ENCODE measurements at regions not wholly inside any gene's neighbourhood (a gene's known extent, or its start where the extent isn't known, plus 50 kb on each side); places are given as distances from the start of the nearest gene placed in this dataset.
A peak's percentile ranks its signal among the peaks of the same experiment; 100 is the strongest.

DNA sequence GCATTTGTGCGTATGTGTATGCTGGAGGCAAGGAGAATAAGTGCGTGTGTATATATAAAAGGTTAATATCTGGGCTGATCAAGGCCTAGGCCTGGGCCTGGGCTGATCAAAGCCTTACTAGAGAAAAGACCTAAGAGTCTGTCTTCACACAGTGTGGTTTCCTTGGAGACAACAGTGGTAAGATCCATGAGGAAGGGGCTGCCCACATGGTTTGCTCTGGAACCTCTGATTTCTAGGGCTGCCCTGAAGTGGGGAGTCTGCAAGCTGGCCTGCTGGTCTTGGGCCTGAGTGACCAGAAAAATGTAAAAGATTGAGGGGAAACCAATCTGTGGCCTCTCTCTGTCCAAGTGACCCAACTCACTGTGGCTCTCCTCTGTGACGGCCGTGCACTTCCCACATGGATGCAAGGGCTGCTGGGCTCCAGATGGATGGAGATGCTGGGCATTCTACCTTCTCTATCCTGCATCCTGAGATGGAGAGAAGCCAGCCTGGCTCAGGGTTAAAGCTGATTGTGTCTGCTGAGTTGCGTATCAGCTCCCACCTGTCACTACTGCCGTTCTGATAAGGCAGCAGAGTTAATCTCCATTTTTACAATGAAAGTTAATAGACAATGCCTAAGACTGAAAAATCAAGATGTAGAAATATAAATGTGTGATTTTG lies 90.3 kb upstream of the NXT1 start:
- Histone ChIP-seq H3K9ac (ENCODE audit: low read depth, low read length, poor library complexity) (no peak overlapping the region), H2BK12ac (ENCODE audit: low read length) (no peak overlapping the region), H2BK15ac (ENCODE audit: low read length) (no peak overlapping the region), H2AFZ (ENCODE audit: low read length) (no peak overlapping the region), H2AK5ac (ENCODE audit: low read depth, low read length) (no peak overlapping the region), H2BK5ac (ENCODE audit: low read length) (no peak overlapping the region), H3K4ac (ENCODE audit: low read length) (no peak overlapping the region), H3K18ac (ENCODE audit: low read length) (peak overlapping the region; percentile 42), H3K4me2 (ENCODE audit: insufficient read depth, low read length, poor library complexity, severe bottlenecking) (no peak overlapping the region), H3K4me1 (ENCODE audit: control insufficient read depth in 2 of 2, insufficient read depth in 1 of 2, low read depth in 1 of 2, low read length in 2 of 2) (peaks cover 4 to 20% of the 10 kb centered on the region in 2 donors), H3K9me3 (replicated peaks in 1 of 2; ENCODE audit: control insufficient read depth in 2 of 2, insufficient read depth in 1 of 2, low read depth in 1 of 2, low read length in 2 of 2) (peaks cover 0 to 4% of the 10 kb centered on the region in 2 donors), H3K14ac (ENCODE audit: low read length) (no peak overlapping the region), H2BK120ac (ENCODE audit: low read depth, low read length) (no peak overlapping the region), H3K36me3 (replicated peaks in 1 of 2; ENCODE audit: control insufficient read depth in 2 of 2, insufficient read depth in 2 of 2, low read length in 2 of 2) (no peaks in the 10 kb centered on the region), H3K27me3 (ENCODE audit: control insufficient read depth in 3 of 3, insufficient read depth in 3 of 3, low read depth in 1 of 3, low read length in 3 of 3) (peaks cover 0 to 5% (median 0%) of the 10 kb centered on the region in 3 experiments), H3K79me1 (ENCODE audit: low read depth, low read length) (no peaks in the 10 kb centered on the region), H3K4me3 (ENCODE audit: low read length in 2 of 2) (no peak overlapping the region), H3K27ac (replicated peaks; ENCODE audit: low read length) (no peak overlapping the region), H4K8ac (ENCODE audit: low read depth, low read length) (no peak overlapping the region), H3K23ac (ENCODE audit: low read depth, low read length, poor library complexity) (peak overlapping the region; percentile 68), H4K91ac (ENCODE audit: low read depth, low read length, poor library complexity) (no peak overlapping the region)
- no peak for DNase-seq (ENCODE audit: low spot score)
- WGBS, 2 donors (ENCODE audit: extremely low coverage in 2 of 2, insufficient read length in 2 of 2, insufficient replicate concordance in 1 of 2): no CpG with 5 or more reads among the region's 6 CpGs

DNA sequence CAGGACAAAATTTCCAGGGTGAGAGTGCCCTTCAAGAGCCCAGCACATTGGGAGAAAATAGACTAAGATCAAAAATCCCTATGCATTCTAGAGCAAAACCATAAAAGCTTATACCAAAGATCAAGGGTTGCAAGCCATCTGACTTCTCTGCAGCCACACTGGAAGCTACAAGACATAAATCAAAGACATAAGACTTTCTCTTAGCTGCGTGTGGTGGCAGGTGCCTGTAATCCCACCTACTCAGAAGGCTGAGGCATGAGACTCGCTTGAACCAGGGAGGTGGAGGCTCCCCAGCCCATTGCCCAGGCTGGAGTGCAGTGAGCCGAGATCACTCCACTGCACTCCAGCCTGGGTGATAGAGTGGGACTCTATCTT lies 91.9 kb upstream of the NXT1 start:
- H2AK5ac ChIP-seq (ENCODE audit: low read depth, low read length): no peak overlapping the region
- no peaks in the 10 kb centered on the region for H3K36me3 ChIP-seq (replicated peaks in 1 of 2; ENCODE audit: control insufficient read depth in 2 of 2, insufficient read depth in 2 of 2, low read length in 2 of 2)
- H3K4me1 ChIP-seq (ENCODE audit: control insufficient read depth in 2 of 2, insufficient read depth in 1 of 2, low read depth in 1 of 2, low read length in 2 of 2): peaks cover 4 to 23% of the 10 kb centered on the region in 2 donors
- no peak overlapping the region for H2BK5ac ChIP-seq (ENCODE audit: low read length)
- no peak overlapping the region for H2BK15ac ChIP-seq (ENCODE audit: low read length)
- H3K4me3 ChIP-seq (ENCODE audit: low read length in 2 of 2): no peak overlapping the region
- no peak for DNase-seq (ENCODE audit: low spot score)
- no peak overlapping the region for H3K4ac ChIP-seq (ENCODE audit: low read length)
- H2AFZ ChIP-seq (ENCODE audit: low read length): no peak overlapping the region
- no peak overlapping the region for H3K27ac ChIP-seq (replicated peaks; ENCODE audit: low read length)
- no peak overlapping the region for H2BK12ac ChIP-seq (ENCODE audit: low read length)
- no peak overlapping the region for H4K91ac ChIP-seq (ENCODE audit: low read depth, low read length, poor library complexity)
- H3K9me3 ChIP-seq (replicated peaks in 1 of 2; ENCODE audit: control insufficient read depth in 2 of 2, insufficient read depth in 1 of 2, low read depth in 1 of 2, low read length in 2 of 2): peaks cover 0 to 4% of the 10 kb centered on the region in 2 donors
- H3K23ac ChIP-seq (ENCODE audit: low read depth, low read length, poor library complexity): no peak overlapping the region
- H3K4me2 ChIP-seq (ENCODE audit: insufficient read depth, low read length, poor library complexity, severe bottlenecking): no peak overlapping the region
- H3K14ac ChIP-seq (ENCODE audit: low read length): no peak overlapping the region
- H3K27me3 ChIP-seq (ENCODE audit: control insufficient read depth in 3 of 3, insufficient read depth in 3 of 3, low read depth in 1 of 3, low read length in 3 of 3): peaks cover 0 to 6% (median 0%) of the 10 kb centered on the region in 3 experiments
- H3K79me1 ChIP-seq (ENCODE audit: low read depth, low read length): no peaks in the 10 kb centered on the region
- H3K9ac ChIP-seq (ENCODE audit: low read depth, low read length, poor library complexity): no peak overlapping the region
- no peak overlapping the region for H2BK120ac ChIP-seq (ENCODE audit: low read depth, low read length)
- H4K8ac ChIP-seq (ENCODE audit: low read depth, low read length): no peak overlapping the region
- no CpG with 5 or more reads among the region's 3 CpGs for WGBS, 2 donors (ENCODE audit: extremely low coverage in 2 of 2, insufficient read length in 2 of 2, insufficient replicate concordance in 1 of 2)
- H3K18ac ChIP-seq (ENCODE audit: low read length): no peak overlapping the region

DNA sequence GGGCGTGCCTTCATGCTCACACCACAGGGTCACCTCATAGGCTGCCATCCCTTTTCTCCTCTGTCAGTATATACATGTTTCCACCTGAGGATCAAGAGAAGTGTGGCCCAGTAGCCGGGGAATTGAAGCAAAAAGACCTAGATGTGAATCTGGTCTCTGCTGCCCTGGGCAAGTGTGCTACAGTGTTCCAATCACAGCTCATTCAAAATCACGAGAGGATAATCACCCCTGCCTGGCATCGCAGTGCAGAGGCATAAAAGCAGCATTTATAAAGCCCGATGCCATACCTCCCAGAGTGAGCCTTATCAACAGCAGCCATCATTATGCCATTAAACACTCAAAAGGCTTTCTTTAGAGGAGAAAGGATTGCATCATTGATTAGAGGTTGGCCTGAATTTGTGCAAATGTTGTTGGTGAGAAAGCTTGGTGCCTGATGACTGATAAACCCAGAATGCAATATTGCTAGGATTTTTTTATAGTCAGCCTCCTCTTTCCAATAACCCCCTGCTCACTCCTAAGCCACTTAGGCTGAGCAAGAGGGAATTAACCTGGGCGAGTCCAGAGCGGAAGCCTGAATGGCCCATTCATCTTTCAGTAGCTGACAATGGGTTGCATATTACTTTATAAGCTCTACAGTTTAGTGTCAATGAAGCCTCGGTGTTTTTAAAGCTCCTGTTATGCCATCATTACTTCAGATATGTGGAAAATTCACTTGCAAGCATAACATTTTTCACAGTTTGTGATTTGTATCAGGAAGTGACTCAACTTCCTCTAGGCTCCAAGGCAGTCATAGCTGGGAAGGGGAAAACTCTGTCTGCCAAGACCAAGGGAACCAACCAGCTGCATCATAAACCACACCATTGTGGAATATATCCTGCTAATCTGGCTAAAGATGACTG lies 92.5 kb upstream of the NXT1 start:
- no peak overlapping the region for H2BK5ac ChIP-seq (ENCODE audit: low read length)
- no peak overlapping the region for H3K23ac ChIP-seq (ENCODE audit: low read depth, low read length, poor library complexity)
- H3K9me3 ChIP-seq (replicated peaks in 1 of 2; ENCODE audit: control insufficient read depth in 2 of 2, insufficient read depth in 1 of 2, low read depth in 1 of 2, low read length in 2 of 2): no peaks in the 10 kb centered on the region
- no peak overlapping the region for H4K8ac ChIP-seq (ENCODE audit: low read depth, low read length)
- H3K27ac ChIP-seq (replicated peaks; ENCODE audit: low read length): no peak overlapping the region
- no peak for DNase-seq (ENCODE audit: low spot score)
- H4K91ac ChIP-seq (ENCODE audit: low read depth, low read length, poor library complexity): no peak overlapping the region
- no peak overlapping the region for H3K4ac ChIP-seq (ENCODE audit: low read length)
- H3K4me3 ChIP-seq (ENCODE audit: low read length in 2 of 2): no peak overlapping the region
- no peak overlapping the region for H3K18ac ChIP-seq (ENCODE audit: low read length)
- no peaks in the 10 kb centered on the region for H3K79me1 ChIP-seq (ENCODE audit: low read depth, low read length)
- peaks cover 0 to 6% (median 0%) of the 10 kb centered on the region in 3 experiments for H3K27me3 ChIP-seq (ENCODE audit: control insufficient read depth in 3 of 3, insufficient read depth in 3 of 3, low read depth in 1 of 3, low read length in 3 of 3)
- H2AFZ ChIP-seq (ENCODE audit: low read length): no peak overlapping the region
- H3K4me1 ChIP-seq (ENCODE audit: control insufficient read depth in 2 of 2, insufficient read depth in 1 of 2, low read depth in 1 of 2, low read length in 2 of 2): peaks cover 4 to 23% of the 10 kb centered on the region in 2 donors
- no peak overlapping the region for H2AK5ac ChIP-seq (ENCODE audit: low read depth, low read length)
- H3K9ac ChIP-seq (ENCODE audit: low read depth, low read length, poor library complexity): no peak overlapping the region
- H3K36me3 ChIP-seq (replicated peaks in 1 of 2; ENCODE audit: control insufficient read depth in 2 of 2, insufficient read depth in 2 of 2, low read length in 2 of 2): no peaks in the 10 kb centered on the region
- no peak overlapping the region for H2BK15ac ChIP-seq (ENCODE audit: low read length)
- H3K14ac ChIP-seq (ENCODE audit: low read length): no peak overlapping the region
- no CpG with 5 or more reads among the region's 8 CpGs for WGBS, 2 donors (ENCODE audit: extremely low coverage in 2 of 2, insufficient read length in 2 of 2, insufficient replicate concordance in 1 of 2)
- no peak overlapping the region for H3K4me2 ChIP-seq (ENCODE audit: insufficient read depth, low read length, poor library complexity, severe bottlenecking)
- H2BK12ac ChIP-seq (ENCODE audit: low read length): no peak overlapping the region
- no peak overlapping the region for H2BK120ac ChIP-seq (ENCODE audit: low read depth, low read length)

DNA sequence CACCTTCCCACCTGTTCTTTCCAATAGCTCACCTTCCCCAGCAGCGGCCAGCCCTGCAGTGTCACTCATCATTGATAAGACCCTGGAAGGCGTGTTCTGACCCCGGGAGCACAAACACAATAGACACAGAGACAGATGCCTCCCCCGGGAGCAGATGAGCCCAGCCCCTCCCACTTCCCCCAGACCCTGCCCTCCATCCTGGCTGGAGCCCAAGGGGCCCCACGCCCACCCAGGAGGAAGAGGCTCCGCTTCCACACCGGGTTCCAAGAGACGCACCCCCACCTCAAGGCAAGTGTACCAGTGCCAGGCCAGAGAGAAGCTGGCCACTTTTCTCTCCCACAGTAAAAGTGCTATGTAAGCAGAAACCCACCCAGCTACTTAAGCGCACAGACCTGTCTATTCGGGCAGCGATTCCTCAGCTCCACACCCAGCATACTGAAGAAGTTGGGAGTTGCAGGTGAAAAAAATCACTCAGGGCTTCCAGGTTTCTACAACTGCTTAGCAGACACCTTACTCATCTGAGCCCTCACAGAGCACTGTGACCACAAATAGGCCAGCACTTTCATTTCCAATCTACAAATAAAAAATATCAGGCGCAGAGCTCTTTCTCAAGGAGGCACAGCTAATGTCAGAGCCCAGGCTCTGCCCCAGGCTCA lies 93.4 kb upstream of the NXT1 start:
- H2BK15ac ChIP-seq (ENCODE audit: low read length): no peak overlapping the region
- no peak overlapping the region for H3K27ac ChIP-seq (replicated peaks; ENCODE audit: low read length)
- no peak overlapping the region for H2AK5ac ChIP-seq (ENCODE audit: low read depth, low read length)
- no peak overlapping the region for H3K23ac ChIP-seq (ENCODE audit: low read depth, low read length, poor library complexity)
- H3K4me3 ChIP-seq (ENCODE audit: low read length in 2 of 2): no peak overlapping the region
- H3K4me2 ChIP-seq (ENCODE audit: insufficient read depth, low read length, poor library complexity, severe bottlenecking): no peak overlapping the region
- H3K36me3 ChIP-seq (replicated peaks in 1 of 2; ENCODE audit: control insufficient read depth in 2 of 2, insufficient read depth in 2 of 2, low read length in 2 of 2): no peaks in the 10 kb centered on the region
- H3K27me3 ChIP-seq (ENCODE audit: control insufficient read depth in 3 of 3, insufficient read depth in 3 of 3, low read depth in 1 of 3, low read length in 3 of 3): peaks cover 0 to 6% (median 0%) of the 10 kb centered on the region in 3 experiments
- no peaks in the 10 kb centered on the region for H3K79me1 ChIP-seq (ENCODE audit: low read depth, low read length)
- no peak overlapping the region for H2AFZ ChIP-seq (ENCODE audit: low read length)
- no peak for DNase-seq (ENCODE audit: low spot score)
- H2BK12ac ChIP-seq (ENCODE audit: low read length): no peak overlapping the region
- H2BK120ac ChIP-seq (ENCODE audit: low read depth, low read length): no peak overlapping the region
- H3K18ac ChIP-seq (ENCODE audit: low read length): no peak overlapping the region
- no peak overlapping the region for H2BK5ac ChIP-seq (ENCODE audit: low read length)
- no peak overlapping the region for H4K8ac ChIP-seq (ENCODE audit: low read depth, low read length)
- no peak overlapping the region for H3K4ac ChIP-seq (ENCODE audit: low read length)
- no CpG with 5 or more reads among the region's 12 CpGs for WGBS, 2 donors (ENCODE audit: extremely low coverage in 2 of 2, insufficient read length in 2 of 2, insufficient replicate concordance in 1 of 2)
- no peak overlapping the region for H3K14ac ChIP-seq (ENCODE audit: low read length)
- peaks cover 4 to 23% of the 10 kb centered on the region in 2 donors for H3K4me1 ChIP-seq (ENCODE audit: control insufficient read depth in 2 of 2, insufficient read depth in 1 of 2, low read depth in 1 of 2, low read length in 2 of 2)
- H3K9me3 ChIP-seq (replicated peaks in 1 of 2; ENCODE audit: control insufficient read depth in 2 of 2, insufficient read depth in 1 of 2, low read depth in 1 of 2, low read length in 2 of 2): no peaks in the 10 kb centered on the region
- H4K91ac ChIP-seq (ENCODE audit: low read depth, low read length, poor library complexity): no peak overlapping the region
- no peak overlapping the region for H3K9ac ChIP-seq (ENCODE audit: low read depth, low read length, poor library complexity)

Measured in neuronal stem cell (in vitro differentiated cells).